ENCODE measurements at regions not wholly inside any gene's neighbourhood (a gene's known extent, or its start where the extent isn't known, plus 50 kb on each side); places are given as distances from the start of the nearest gene placed in this dataset.

DNA sequence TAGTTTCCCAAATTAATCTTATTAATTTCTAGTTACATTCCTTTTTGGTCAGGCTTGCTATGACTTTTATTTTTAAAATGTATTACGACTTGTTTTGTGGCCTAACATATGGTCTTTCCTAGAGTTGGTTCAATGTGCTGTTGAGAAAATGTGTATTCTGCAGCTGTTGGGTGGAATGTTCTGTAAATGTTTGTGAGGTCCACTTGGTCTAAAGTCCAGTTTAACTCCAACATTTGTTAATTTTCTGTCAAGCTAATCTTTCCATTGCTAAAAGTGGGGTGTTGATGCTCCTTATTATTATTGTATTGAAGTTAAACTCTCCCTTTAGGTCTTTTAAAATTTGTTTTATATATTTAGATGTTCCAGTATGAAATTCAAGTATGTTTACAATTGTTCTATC is 1010.8 kb upstream of the EDIL3 start:
- TF ChIP-seq, protein P1, sequence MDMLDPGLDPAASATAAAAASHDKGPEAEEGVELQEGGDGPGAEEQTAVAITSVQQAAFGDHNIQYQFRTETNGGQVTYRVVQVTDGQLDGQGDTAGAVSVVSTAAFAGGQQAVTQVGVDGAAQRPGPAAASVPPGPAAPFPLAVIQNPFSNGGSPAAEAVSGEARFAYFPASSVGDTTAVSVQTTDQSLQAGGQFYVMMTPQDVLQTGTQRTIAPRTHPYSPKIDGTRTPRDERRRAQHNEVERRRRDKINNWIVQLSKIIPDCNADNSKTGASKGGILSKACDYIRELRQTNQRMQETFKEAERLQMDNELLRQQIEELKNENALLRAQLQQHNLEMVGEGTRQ (IDR thresholded peaks at IDR 0.05; ENCODE audit: borderline replicate concordance, low read depth, low read length), result no peak
- TF ChIP-seq, protein P2, sequence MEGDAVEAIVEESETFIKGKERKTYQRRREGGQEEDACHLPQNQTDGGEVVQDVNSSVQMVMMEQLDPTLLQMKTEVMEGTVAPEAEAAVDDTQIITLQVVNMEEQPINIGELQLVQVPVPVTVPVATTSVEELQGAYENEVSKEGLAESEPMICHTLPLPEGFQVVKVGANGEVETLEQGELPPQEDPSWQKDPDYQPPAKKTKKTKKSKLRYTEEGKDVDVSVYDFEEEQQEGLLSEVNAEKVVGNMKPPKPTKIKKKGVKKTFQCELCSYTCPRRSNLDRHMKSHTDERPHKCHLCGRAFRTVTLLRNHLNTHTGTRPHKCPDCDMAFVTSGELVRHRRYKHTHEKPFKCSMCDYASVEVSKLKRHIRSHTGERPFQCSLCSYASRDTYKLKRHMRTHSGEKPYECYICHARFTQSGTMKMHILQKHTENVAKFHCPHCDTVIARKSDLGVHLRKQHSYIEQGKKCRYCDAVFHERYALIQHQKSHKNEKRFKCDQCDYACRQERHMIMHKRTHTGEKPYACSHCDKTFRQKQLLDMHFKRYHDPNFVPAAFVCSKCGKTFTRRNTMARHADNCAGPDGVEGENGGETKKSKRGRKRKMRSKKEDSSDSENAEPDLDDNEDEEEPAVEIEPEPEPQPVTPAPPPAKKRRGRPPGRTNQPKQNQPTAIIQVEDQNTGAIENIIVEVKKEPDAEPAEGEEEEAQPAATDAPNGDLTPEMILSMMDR (IDR thresholded peaks at IDR 0.05 in 2 of 3, conservative IDR thresholded peaks at IDR 0.05 in 1 of 3; ENCODE audit: control insufficient read depth in 2 of 3, extremely low read depth in 1 of 3, insufficient read depth in 1 of 3, low read depth in 3 of 3, low read length in 3 of 3), result no peak
- TF ChIP-seq EZH2 (IDR thresholded peaks at IDR 0.05; ENCODE audit: borderline replicate concordance, control insufficient read depth, low read depth, low read length) (no peak), CHD4 (IDR thresholded peaks at IDR 0.05) (no peak), SP1 (IDR thresholded peaks at IDR 0.05; ENCODE audit: low read depth, low read length) (no peak), CREM (IDR thresholded peaks at IDR 0.05; ENCODE audit: low read depth) (no peak), MXI1 (IDR thresholded peaks at IDR 0.05; ENCODE audit: low read depth, low read length) (no peak), MEF2A (IDR thresholded peaks at IDR 0.05; ENCODE audit: insufficient read depth, low read depth, low read length) (no peak), KLF5 (IDR thresholded peaks at IDR 0.05; ENCODE audit: partially characterized antibody) (no peak), ATF7 (IDR thresholded peaks at IDR 0.05; ENCODE audit: low read depth) (no peak), TCF12 (IDR thresholded peaks at IDR 0.05; ENCODE audit: low read depth, low read length) (no peak)
- TF ChIP-seq, protein P3, sequence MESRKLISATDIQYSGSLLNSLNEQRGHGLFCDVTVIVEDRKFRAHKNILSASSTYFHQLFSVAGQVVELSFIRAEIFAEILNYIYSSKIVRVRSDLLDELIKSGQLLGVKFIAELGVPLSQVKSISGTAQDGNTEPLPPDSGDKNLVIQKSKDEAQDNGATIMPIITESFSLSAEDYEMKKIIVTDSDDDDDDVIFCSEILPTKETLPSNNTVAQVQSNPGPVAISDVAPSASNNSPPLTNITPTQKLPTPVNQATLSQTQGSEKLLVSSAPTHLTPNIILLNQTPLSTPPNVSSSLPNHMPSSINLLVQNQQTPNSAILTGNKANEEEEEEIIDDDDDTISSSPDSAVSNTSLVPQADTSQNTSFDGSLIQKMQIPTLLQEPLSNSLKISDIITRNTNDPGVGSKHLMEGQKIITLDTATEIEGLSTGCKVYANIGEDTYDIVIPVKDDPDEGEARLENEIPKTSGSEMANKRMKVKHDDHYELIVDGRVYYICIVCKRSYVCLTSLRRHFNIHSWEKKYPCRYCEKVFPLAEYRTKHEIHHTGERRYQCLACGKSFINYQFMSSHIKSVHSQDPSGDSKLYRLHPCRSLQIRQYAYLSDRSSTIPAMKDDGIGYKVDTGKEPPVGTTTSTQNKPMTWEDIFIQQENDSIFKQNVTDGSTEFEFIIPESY (IDR thresholded peaks at IDR 0.05), result no peak
- TF ChIP-seq, protein P4, sequence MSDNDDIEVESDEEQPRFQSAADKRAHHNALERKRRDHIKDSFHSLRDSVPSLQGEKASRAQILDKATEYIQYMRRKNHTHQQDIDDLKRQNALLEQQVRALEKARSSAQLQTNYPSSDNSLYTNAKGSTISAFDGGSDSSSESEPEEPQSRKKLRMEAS (IDR thresholded peaks at IDR 0.05; ENCODE audit: low read depth, low read length), result no peak
